GM06990 (cell line): ENCODE measurements at regions not wholly inside any gene's neighbourhood (a gene's known extent, or its start where the extent isn't known, plus 50 kb on each side); places are given as distances from the start of the nearest gene placed in this dataset.

Source experiments
- DNase-seq: peaks from one replicate; pipeline ENCODE4 v3.0.0-alpha.2; 2011; ENCODE audit not compliant: insufficient read length; ENCODE audit errors: extremely low read depth
- H3K27me3 ChIP-seq: replicated peaks from 2 replicates; pipeline ENCODE4 v1.6.0; 2011; ENCODE audit warnings: low read length; ENCODE audit not compliant: control insufficient read depth, insufficient read depth
- H3K36me3 ChIP-seq: 2 replicates; pipeline ENCODE4 v1.5.1; 2011; ENCODE audit warnings: low read length; ENCODE audit not compliant: control insufficient read depth, insufficient read depth
- H3K4me3 ChIP-seq: replicated peaks from 2 replicates; pipeline ENCODE4 v1.5.1; 2011; ENCODE audit warnings: low read depth, mild to moderate bottlenecking, control low read depth, low read length
- CTCF ChIP-seq: IDR thresholded peaks from 2 replicates; pipeline ENCODE4 v1.5.1; 2011; ENCODE audit warnings: low read length, control low read depth, mild to moderate bottlenecking, inconsistent platforms; ENCODE audit not compliant: insufficient read depth, poor library complexity, severe bottlenecking

DNA sequence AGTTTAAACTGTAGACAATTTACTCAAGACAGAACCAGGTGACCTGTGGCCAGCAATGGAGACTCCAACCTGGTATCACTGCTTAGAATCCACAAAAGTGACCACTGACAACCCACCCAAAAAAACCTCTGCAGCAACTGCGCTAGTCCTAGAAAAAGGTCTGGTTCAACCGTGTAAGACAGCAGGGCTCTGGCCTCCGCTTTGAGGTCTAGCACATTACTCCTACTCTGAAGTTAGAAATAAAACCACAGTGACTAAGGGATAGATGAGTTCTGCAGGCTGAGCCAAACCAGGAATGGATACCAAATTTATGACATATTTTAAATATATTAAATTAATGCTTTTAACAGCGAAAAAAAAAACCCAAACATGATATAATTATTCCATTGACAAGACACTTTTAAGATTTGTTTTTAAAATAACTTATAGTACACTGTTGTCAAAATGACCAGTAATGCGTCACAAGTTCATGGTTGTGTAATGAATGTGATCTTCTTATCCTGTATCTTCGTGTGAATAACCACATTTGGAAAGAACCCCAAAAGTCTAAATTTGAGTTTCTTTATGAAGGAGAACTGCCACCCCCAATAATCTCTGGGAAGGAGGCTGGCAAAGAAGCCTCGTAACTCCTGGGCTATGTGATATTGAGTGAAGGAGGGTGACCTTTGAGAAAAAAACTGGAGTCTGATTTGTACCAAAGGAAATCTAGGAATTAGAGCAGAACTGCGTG lies 101.9 kb upstream of the SLC44A1 start:
- DNase-seq: no peak
- no peak overlapping the region for H3K4me3 ChIP-seq
- no peak for TF ChIP-seq CTCF
- H3K36me3 ChIP-seq: no peaks in the 10 kb centered on the region
- H3K27me3 ChIP-seq: peaks cover 2% of the 10 kb centered on the region

DNA sequence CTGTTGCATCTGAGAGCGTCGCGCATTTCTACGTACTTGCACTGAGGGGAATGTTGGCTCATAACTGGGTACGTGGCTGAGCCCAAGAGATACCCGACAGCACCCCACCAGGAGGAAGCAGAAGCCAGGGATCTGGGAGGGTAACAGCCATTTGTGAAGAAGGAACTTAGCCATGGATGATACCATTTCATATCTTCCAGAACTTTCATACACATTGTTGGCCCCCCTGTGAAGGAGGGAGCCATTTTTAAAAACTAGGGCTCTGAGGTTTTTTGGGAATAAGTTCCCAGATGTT lies 101.4 kb upstream of the SLC44A1 start:
- Histone ChIP-seq H3K36me3 (no peaks in the 10 kb centered on the region), H3K4me3 (no peak overlapping the region), H3K27me3 (peaks cover 2% of the 10 kb centered on the region)
- DNase-seq: no peak
- TF ChIP-seq CTCF: no peak

DNA sequence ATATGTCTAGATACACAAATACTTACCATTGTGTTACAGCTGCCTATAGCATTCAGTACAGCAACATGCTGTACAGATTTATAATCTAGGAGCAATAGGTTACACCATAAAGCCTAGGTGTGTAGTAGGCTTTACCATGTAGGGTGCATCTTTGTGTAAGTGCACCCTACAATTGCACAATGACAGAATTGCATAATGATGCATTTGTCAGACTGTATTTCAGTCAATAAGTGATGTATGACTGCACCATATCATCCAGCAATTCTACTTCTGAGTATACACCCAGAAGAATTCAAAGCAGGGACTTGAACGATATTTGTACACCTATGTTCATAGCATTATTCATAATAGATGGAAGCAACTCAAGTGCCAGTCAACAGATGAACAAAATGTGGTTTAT lies 100.4 kb upstream of the SLC44A1 start:
- no peaks in the 10 kb centered on the region for H3K36me3 ChIP-seq
- TF ChIP-seq CTCF: no peak
- no peak overlapping the region for H3K4me3 ChIP-seq
- DNase-seq: no peak
- peaks cover 2% of the 10 kb centered on the region for H3K27me3 ChIP-seq

DNA sequence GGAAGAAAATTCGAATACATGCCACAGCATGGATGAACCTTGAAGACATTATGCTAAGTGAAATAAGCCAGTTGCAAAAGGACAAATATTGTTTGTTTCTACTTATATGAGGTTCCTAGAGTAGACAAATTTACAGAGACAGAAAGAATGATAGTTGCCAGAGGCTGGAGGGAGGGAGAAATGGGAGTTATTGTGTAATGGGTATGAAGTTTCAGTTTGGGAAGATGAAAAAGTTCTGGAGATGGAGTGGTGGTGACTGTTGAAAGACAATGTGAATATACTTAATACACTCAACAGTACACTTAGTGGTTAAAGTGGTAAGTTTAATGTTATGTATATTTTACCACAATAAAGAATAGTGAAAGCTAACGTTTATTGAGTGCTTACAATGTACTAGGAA lies 99.6 kb upstream of the SLC44A1 start:
- no peak for DNase-seq
- TF ChIP-seq CTCF: no peak
- Histone ChIP-seq H3K4me3 (no peak overlapping the region), H3K27me3 (peaks cover 2% of the 10 kb centered on the region), H3K36me3 (no peaks in the 10 kb centered on the region)

DNA sequence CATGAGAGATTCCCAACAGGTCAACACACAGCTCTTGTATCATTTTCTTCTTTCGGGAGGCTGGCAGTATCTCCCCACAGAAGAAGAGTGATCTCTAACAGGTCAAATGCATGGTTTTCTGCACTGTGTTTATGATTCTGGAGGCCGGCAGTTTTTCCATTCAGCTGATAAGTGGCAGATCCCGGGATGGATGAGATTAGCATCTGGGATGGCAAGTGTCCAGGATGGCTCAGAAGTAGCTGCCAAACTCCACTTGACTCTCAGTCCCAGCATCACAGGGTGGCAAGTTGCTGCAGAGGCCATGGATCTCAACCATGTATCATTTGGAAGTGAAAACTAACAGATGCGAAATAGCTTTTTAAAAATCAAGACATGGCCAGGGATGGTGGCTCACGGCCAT lies 97.8 kb upstream of the SLC44A1 start:
- Histone ChIP-seq H3K36me3 (no peaks in the 10 kb centered on the region), H3K27me3 (peaks cover 2% of the 10 kb centered on the region), H3K4me3 (no peak overlapping the region)
- no peak for DNase-seq
- TF ChIP-seq CTCF: no peak
